ENCODE measurements at regions not wholly inside any gene's neighbourhood (a gene's known extent, or its start where the extent isn't known, plus 50 kb on each side); places are given as distances from the start of the nearest gene placed in this dataset.

GRCh38 chr2:238688193-238689153 is 159.4 kb upstream of the TWIST2 start:
- DNase-seq (ENCODE audit: low read depth), result no peak

- no peak for DNase-seq (ENCODE audit: low read depth)
Observed at GRCh38 chr2:238689331-238689730, 158.6 kb upstream of the TWIST2 start.

- no peak for DNase-seq (ENCODE audit: low read depth)
Observed at GRCh38 chr2:238689871-238690389, 158.0 kb upstream of the TWIST2 start.

GRCh38 chr2:238690511-238690910 is 157.4 kb upstream of the TWIST2 start:
- DNase-seq (ENCODE audit: low read depth), result no peak

- DNase-seq (ENCODE audit: low read depth), result no peak
Observed at GRCh38 chr2:238691596-238692491, 156.0 kb upstream of the TWIST2 start.

GRCh38 chr2:238692562-238692961 is 155.3 kb upstream of the TWIST2 start:
- no peak for DNase-seq (ENCODE audit: low read depth)

GRCh38 chr2:238693337-238694093 is 154.4 kb upstream of the TWIST2 start:
- DNase-seq (ENCODE audit: low read depth), result no peak

GRCh38 chr2:238694136-238694755 is 153.6 kb upstream of the TWIST2 start:
- no peak for DNase-seq (ENCODE audit: low read depth)

GRCh38 chr2:238694922-238695321 is 153.0 kb upstream of the TWIST2 start:
- DNase-seq (ENCODE audit: low read depth), result no peak

GRCh38 chr2:238695538-238695937 is 152.3 kb upstream of the TWIST2 start:
- no peak for DNase-seq (ENCODE audit: low read depth)

- no peak for DNase-seq (ENCODE audit: low read depth)
Observed at GRCh38 chr2:238696331-238696730, 151.6 kb upstream of the TWIST2 start.

- DNase-seq (ENCODE audit: low read depth), result no peak
Observed at GRCh38 chr2:238696786-238697185, 151.1 kb upstream of the TWIST2 start.

GRCh38 chr2:238697193-238698071 is 150.5 kb upstream of the TWIST2 start:
- no peak for DNase-seq (ENCODE audit: low read depth)

GRCh38 chr2:238698072-238698352 is 149.9 kb upstream of the TWIST2 start:
- no peak for DNase-seq (ENCODE audit: low read depth)

- DNase-seq (ENCODE audit: low read depth), result no peak
Observed at GRCh38 chr2:238698451-238699306, 149.2 kb upstream of the TWIST2 start.

- no peak for DNase-seq (ENCODE audit: low read depth)
Observed at GRCh38 chr2:238699307-238700116, 148.4 kb upstream of the TWIST2 start.

- no peak for DNase-seq (ENCODE audit: low read depth)
Observed at GRCh38 chr2:238700117-238700457, 147.8 kb upstream of the TWIST2 start.

- no peak for DNase-seq (ENCODE audit: low read depth)
Observed at GRCh38 chr2:238700506-238701340, 147.2 kb upstream of the TWIST2 start.

Data from stimulated activated CD8-positive, alpha-beta memory T cell treated with anti-CD3 and anti-CD28 coated beads, Interleukin-12 subunit alpha, Interleukin-12 subunit beta, amount 100 ng/mL, for 4 hours (primary cell).